CD4-positive, alpha-beta T cell treated with Interleukin-10 for 1 hour (primary cell): ENCODE measurements at regions not wholly inside any gene's neighbourhood (a gene's known extent, or its start where the extent isn't known, plus 50 kb on each side); places are given as distances from the start of the nearest gene placed in this dataset.

ENCODE experiments used
- DNase-seq: peaks from one replicate; pipeline ENCODE4 v3.0.0-alpha.2; 2020

- DNase-seq = peak; percentile 52
Observed at GRCh38 chr3:187979564-187979963, 174.4 kb upstream of the LPP start.

- DNase-seq = no peak
Observed at GRCh38 chr3:187980861-187981260, 173.1 kb upstream of the LPP start.

- no peak for DNase-seq
Observed at GRCh38 chr3:187982142-187982541, 171.8 kb upstream of the LPP start.

- no peak for DNase-seq
Observed at GRCh38 chr3:187983484-187984124, 170.4 kb upstream of the LPP start.

GRCh38 chr3:187985647-187986046 lies 168.3 kb upstream of the LPP start:
- no peak for DNase-seq

- DNase-seq = no peak
Observed at GRCh38 chr3:187986514-187986934, 167.4 kb upstream of the LPP start.

- no peak for DNase-seq
Observed at GRCh38 chr3:187987187-187987586, 166.8 kb upstream of the LPP start.

GRCh38 chr3:187987924-187988323 lies 166.0 kb upstream of the LPP start:
- peak; percentile 64 for DNase-seq

- no peak for DNase-seq
Observed at GRCh38 chr3:187989575-187990153, 164.3 kb upstream of the LPP start.

- no peak for DNase-seq
Observed at GRCh38 chr3:187992609-187993008, 161.3 kb upstream of the LPP start.

- DNase-seq = peak; percentile 69
Observed at GRCh38 chr3:187994221-187995042, 159.5 kb upstream of the LPP start.

- DNase-seq = no peak
Observed at GRCh38 chr3:187995043-187995400, 158.9 kb upstream of the LPP start.

- no peak for DNase-seq
Observed at GRCh38 chr3:187995667-187996066, 158.3 kb upstream of the LPP start.

GRCh38 chr3:187996609-187997008 lies 157.3 kb upstream of the LPP start:
- DNase-seq = no peak

GRCh38 chr3:187997490-187997889 lies 156.5 kb upstream of the LPP start:
- no peak for DNase-seq

GRCh38 chr3:187997946-187998561 lies 155.9 kb upstream of the LPP start:
- no peak for DNase-seq

GRCh38 chr3:187998611-187999010 lies 155.3 kb upstream of the LPP start:
- no peak for DNase-seq

GRCh38 chr3:187999821-188000220 lies 154.1 kb upstream of the LPP start:
- peak; percentile 81 for DNase-seq

GRCh38 chr3:188000361-188000861 lies 153.5 kb upstream of the LPP start:
- peak; percentile 30 for DNase-seq

- no peak for DNase-seq
Observed at GRCh38 chr3:188001093-188001492, 152.9 kb upstream of the LPP start.

- DNase-seq = no peak
Observed at GRCh38 chr3:188001926-188002325, 152.0 kb upstream of the LPP start.

- DNase-seq = no peak
Observed at GRCh38 chr3:188002626-188003138, 151.3 kb upstream of the LPP start.
